ENCODE measurements at regions not wholly inside any gene's neighbourhood (a gene's known extent, or its start where the extent isn't known, plus 50 kb on each side); places are given as distances from the start of the nearest gene placed in this dataset.
"Not testable (repeated sequence)": the region's sequence is repeated elsewhere in the genome, so short reads cannot be mapped to it uniquely, and the experiment has no call there.

- no peaks in the 10 kb centered on the region for H3K4me1 ChIP-seq
- H3K4me3 ChIP-seq: no peak overlapping the region
- DNase-seq: no peak
- intact Hi-C loops (cut with DNase I; ENCODE audit: low total_unique reads): no loop called here
- no peak for TF ChIP-seq POLR2A (IDR thresholded peaks at IDR 0.05)
- TF ChIP-seq, protein P1, sequence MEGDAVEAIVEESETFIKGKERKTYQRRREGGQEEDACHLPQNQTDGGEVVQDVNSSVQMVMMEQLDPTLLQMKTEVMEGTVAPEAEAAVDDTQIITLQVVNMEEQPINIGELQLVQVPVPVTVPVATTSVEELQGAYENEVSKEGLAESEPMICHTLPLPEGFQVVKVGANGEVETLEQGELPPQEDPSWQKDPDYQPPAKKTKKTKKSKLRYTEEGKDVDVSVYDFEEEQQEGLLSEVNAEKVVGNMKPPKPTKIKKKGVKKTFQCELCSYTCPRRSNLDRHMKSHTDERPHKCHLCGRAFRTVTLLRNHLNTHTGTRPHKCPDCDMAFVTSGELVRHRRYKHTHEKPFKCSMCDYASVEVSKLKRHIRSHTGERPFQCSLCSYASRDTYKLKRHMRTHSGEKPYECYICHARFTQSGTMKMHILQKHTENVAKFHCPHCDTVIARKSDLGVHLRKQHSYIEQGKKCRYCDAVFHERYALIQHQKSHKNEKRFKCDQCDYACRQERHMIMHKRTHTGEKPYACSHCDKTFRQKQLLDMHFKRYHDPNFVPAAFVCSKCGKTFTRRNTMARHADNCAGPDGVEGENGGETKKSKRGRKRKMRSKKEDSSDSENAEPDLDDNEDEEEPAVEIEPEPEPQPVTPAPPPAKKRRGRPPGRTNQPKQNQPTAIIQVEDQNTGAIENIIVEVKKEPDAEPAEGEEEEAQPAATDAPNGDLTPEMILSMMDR (IDR thresholded peaks at IDR 0.05): no peak
- no peak overlapping the region for H3K27ac ChIP-seq
- no peaks in the 10 kb centered on the region for H3K9me3 ChIP-seq
- WGBS, 2 donors: 82 to 84% methylated on average over 9 of the region's 9 CpGs
- H3K36me3 ChIP-seq (ENCODE audit: low read depth, missing control alignments): no peaks in the 10 kb centered on the region
- no peaks in the 10 kb centered on the region for H3K27me3 ChIP-seq
Observed at GRCh38 chr17:83170571-83171260, 91.3 kb downstream of the METRNL start.

GRCh38 chr17:83171661-83172060 lies 92.3 kb downstream of the METRNL start:
- no peaks in the 10 kb centered on the region for H3K9me3 ChIP-seq
- no peak overlapping the region for H3K27ac ChIP-seq
- H3K27me3 ChIP-seq: no peaks in the 10 kb centered on the region
- H3K4me1 ChIP-seq: no peaks in the 10 kb centered on the region
- no peak for TF ChIP-seq POLR2A (IDR thresholded peaks at IDR 0.05)
- TF ChIP-seq, protein P1 (IDR thresholded peaks at IDR 0.05): no peak
- no peak overlapping the region for H3K4me3 ChIP-seq
- intact Hi-C loops (cut with DNase I; ENCODE audit: low total_unique reads): no loop called here
- H3K36me3 ChIP-seq (ENCODE audit: low read depth, missing control alignments): no peaks in the 10 kb centered on the region
- WGBS, 2 donors: 90 to 93% methylated on average over 20 to 21 of the region's 21 CpGs
- DNase-seq: no peak

GRCh38 chr17:83172099-83172498 lies 92.7 kb downstream of the METRNL start:
- H3K36me3 ChIP-seq (ENCODE audit: low read depth, missing control alignments); H3K27ac ChIP-seq; H3K4me3 ChIP-seq; H3K27me3 ChIP-seq; H3K9me3 ChIP-seq; intact Hi-C loops (cut with DNase I; ENCODE audit: low total_unique reads); H3K4me1 ChIP-seq; DNase-seq: not testable (repeated sequence)
- WGBS, 2 donors: 93 to 95% methylated on average over 9 of the region's 9 CpGs

DNA sequence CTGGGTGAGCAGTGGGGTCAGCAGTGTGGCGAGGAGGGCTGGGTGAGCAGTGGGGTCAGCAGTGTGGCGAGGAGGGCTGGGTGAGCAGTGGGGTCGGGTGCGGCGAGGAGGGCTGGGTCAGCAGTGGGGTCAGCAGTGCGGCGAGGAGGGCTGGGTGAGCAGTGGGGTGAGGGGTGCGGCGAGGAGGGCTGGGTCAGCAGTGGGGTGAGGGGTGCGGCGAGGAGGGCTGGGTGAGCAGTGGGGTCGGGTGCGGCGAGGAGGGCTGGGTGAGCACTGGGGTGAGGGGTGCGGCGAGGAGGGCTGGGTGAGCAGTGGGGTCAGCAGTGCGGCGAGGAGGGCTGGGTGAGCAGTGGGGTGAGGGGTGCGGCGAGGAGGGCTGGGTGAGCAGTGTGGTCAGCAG lies 93.2 kb downstream of the METRNL start:
- H3K27me3 ChIP-seq; intact Hi-C loops (cut with DNase I; ENCODE audit: low total_unique reads); H3K27ac ChIP-seq; H3K4me1 ChIP-seq; H3K36me3 ChIP-seq (ENCODE audit: low read depth, missing control alignments); DNase-seq; H3K4me3 ChIP-seq; H3K9me3 ChIP-seq: not testable (repeated sequence)
- WGBS, 2 donors: 91 to 95% methylated on average over 10 to 15 of the region's 20 CpGs

DNA sequence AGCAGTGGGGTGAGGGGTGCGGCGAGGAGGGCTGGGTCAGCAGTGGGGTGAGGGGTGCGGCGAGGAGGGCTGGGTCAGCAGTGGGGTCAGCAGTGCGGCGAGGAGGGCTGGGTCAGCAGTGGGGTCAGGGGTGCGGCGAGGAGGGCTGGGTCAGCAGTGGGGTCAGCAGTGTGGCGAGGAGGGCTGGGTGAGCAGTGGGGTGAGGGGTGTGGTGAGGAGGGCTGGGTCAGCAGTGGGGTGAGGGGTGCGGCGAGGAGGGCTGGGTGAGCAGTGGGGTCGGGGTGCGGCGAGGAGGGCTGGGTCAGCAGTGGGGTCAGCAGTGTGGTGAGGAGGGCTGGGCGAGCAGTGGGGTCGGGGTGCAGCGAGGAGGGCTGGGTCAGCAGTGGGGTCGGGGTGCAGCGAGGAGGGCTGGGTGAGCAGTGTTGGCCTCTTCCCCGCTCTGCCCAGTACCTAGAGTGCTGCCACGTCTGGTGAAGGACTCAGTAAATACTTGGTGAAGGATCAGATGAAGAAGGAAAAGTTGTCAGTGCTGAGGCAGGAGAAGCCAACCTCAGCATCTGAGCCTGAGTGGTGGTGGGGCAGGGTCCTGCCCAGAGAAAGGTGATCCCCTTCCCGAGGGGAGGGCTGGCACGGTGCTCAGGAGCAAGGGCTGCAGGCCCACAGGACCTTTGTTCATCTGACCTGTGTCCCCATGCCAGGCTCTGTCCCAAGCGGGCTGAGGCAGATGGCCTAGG lies 93.9 kb downstream of the METRNL start:
- H3K27me3 ChIP-seq; intact Hi-C loops (cut with DNase I; ENCODE audit: low total_unique reads); H3K4me1 ChIP-seq; H3K27ac ChIP-seq; H3K36me3 ChIP-seq (ENCODE audit: low read depth, missing control alignments); DNase-seq; H3K9me3 ChIP-seq; H3K4me3 ChIP-seq: not testable (repeated sequence)
- WGBS, 2 donors: 90 to 93% methylated on average over 20 to 22 of the region's 24 CpGs

DNA sequence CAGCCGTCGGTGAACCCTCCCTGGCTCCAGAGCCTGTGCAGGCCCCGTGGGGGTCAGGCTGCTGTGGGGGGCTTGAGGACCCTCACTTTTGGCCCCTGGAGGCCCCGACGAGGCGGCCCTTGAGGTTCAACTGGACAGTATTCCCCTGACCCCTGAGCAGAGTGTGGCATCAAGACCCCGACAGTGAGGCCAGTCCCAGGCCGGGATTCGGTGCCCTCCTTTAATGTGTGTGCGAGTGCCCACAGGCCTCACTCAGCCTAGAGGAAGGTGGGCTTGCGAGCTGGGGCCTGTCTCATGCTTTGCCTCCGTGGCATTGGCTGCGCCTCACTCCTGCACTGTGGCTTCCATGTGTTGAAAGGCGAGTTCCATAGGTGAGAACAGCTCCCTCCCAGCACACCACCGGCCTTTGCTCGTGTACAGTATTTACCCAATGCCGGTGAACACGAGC lies 94.5 kb downstream of the METRNL start:
- H3K27me3 ChIP-seq: no peaks in the 10 kb centered on the region
- 89 to 93% methylated on average over 15 to 16 of the region's 18 CpGs for WGBS, 2 donors
- TF ChIP-seq POLR2A (IDR thresholded peaks at IDR 0.05): no peak
- TF ChIP-seq, protein P1 (IDR thresholded peaks at IDR 0.05): no peak
- no peak overlapping the region for H3K27ac ChIP-seq
- no peak overlapping the region for H3K4me3 ChIP-seq
- no peaks in the 10 kb centered on the region for H3K9me3 ChIP-seq
- intact Hi-C loops (cut with DNase I; ENCODE audit: low total_unique reads): no loop called here
- H3K36me3 ChIP-seq (ENCODE audit: low read depth, missing control alignments): no peaks in the 10 kb centered on the region
- no peaks in the 10 kb centered on the region for H3K4me1 ChIP-seq
- DNase-seq: no peak
